Panc1 (cell line): ENCODE measurements at regions not wholly inside any gene's neighbourhood (a gene's known extent, or its start where the extent isn't known, plus 50 kb on each side); places are given as distances from the start of the nearest gene placed in this dataset.

Experiments used
- ATAC-seq: fragments of 200-7000 bp; cut with Tn5 transposase; 2 replicates; pipeline ENCODE4 v1.9.1; 2020; ENCODE audit warnings: mild to moderate bottlenecking, moderate library complexity
- BruUV-seq: library from RNA; stranded (reverse); fragments of 400-500 nt; replicated peaks from 2 replicates; lab custom pipeline; 2021; lab: Mats Ljungman, UMichigan
- CTCF ChIA-PET: fragments of 300-600 bp; sonication (Branson Sonifier 250); formaldehyde crosslinking; loops from one replicate; lab custom pipeline; 2022; ENCODE audit warnings: antibody characterized with exemption; lab: Charles Lee
- POLR2A ChIA-PET: fragments of 300-600 bp; sonication (Branson Sonifier 250); formaldehyde crosslinking; loops from one replicate; lab custom pipeline; 2022; ENCODE audit warnings: antibody characterized with exemption; lab: Charles Lee
- DNase-seq: peaks from one replicate; pipeline ENCODE4 v3.0.0-alpha.2; 2010; ENCODE audit warnings: low read depth, low spot score
- H3K27ac ChIP-seq: 2 replicates; pipeline ENCODE4 v1.5.1; 2011; ENCODE audit warnings: mild to moderate bottlenecking, low read length, inconsistent platforms
- H3K27me3 ChIP-seq: fragments of 200-500 bp; sonication (Bioruptor generic); 2 replicates; pipeline ENCODE4 v1.6.0; 2014; ENCODE audit warnings: low read length, inconsistent platforms; ENCODE audit not compliant: control insufficient read depth, insufficient read depth
- H3K36me3 ChIP-seq: fragments of 200-500 bp; sonication (Bioruptor generic); 2 replicates; pipeline ENCODE4 v1.5.1; 2014; ENCODE audit warnings: inconsistent platforms, mild to moderate bottlenecking, low read length, moderate library complexity; ENCODE audit not compliant: control insufficient read depth, insufficient read depth
- H3K4me1 ChIP-seq: 2 replicates; pipeline ENCODE4 v1.5.1; 2011; ENCODE audit warnings: inconsistent platforms, mild to moderate bottlenecking, low read length, moderate library complexity; ENCODE audit not compliant: control insufficient read depth, insufficient read depth
- H3K4me3 ChIP-seq, 2 experiments: 2 replicates each; pipeline ENCODE4 v1.5.1; 2011 to 2012; ENCODE audit warnings: low read depth in 2 of 2, low read length in 2 of 2, mild to moderate bottlenecking in 2 of 2, inconsistent platforms in 1 of 2, moderate library complexity in 1 of 2
- H3K9me3 ChIP-seq: fragments of 200-500 bp; sonication (Bioruptor generic); 2 replicates; pipeline ENCODE4 v1.5.1; 2014; ENCODE audit warnings: low read depth, mild to moderate bottlenecking, inconsistent platforms, low read length, moderate library complexity; ENCODE audit not compliant: control insufficient read depth, insufficient read depth
- CTCF ChIP-seq: fragments of 450-650 bp; IDR thresholded peaks from 2 replicates; pipeline ENCODE4 v1.5.1; 2017; ENCODE audit warnings: mild to moderate bottlenecking
- POLR2AphosphoS5 ChIP-seq: IDR thresholded peaks from 2 replicates; pipeline ENCODE4 v1.6.1; 2012; ENCODE audit warnings: mild to moderate bottlenecking, low read depth, low read length, moderate library complexity
- REST ChIP-seq, 2 experiments: IDR thresholded peaks; 2 replicates each; pipeline ENCODE4 v1.6.1; 2011 to 2012; ENCODE audit warnings: low read depth in 2 of 2, control low read depth in 1 of 2, low read length in 1 of 2, mild to moderate bottlenecking in 1 of 2, moderate library complexity in 1 of 2; ENCODE audit not compliant: insufficient read depth in 1 of 2
- SIN3A ChIP-seq: IDR thresholded peaks from 2 replicates; pipeline ENCODE4 v1.6.1; 2012; ENCODE audit warnings: low read depth, mild to moderate bottlenecking, low read length, moderate library complexity, borderline replicate concordance; ENCODE audit not compliant: insufficient read depth
- TCF7L2 ChIP-seq: IDR thresholded peaks from 2 replicates; pipeline ENCODE4 v1.6.1; 2011; ENCODE audit warnings: mild to moderate bottlenecking, low read depth, low read length, inconsistent platforms
- in situ Hi-C: cut with HindIII; loops from 2 replicates; pipeline ENCODE4 v1.10.0; 2016; ENCODE audit warnings: low sequenced_read_pairs, low pct_unique_long_range_greater_than_20kb
- intact Hi-C: fragments of 100-400 bp; cut with micrococcal nuclease; formaldehyde crosslinking; loops from one replicate; pipeline ENCODE4 v1.10.0; 2022; ENCODE audit not compliant: unreplicated experiment

- BruUV-seq, result no TSS peak
- Histone ChIP-seq H3K9me3 (no peaks in the 10 kb centered on the region), H3K36me3 (no peaks in the 10 kb centered on the region), H3K4me1 (no peaks in the 10 kb centered on the region), H3K27me3 (no peaks in the 10 kb centered on the region), H3K27ac (no peak overlapping the region), H3K4me3 (no peak overlapping the region)
- in situ Hi-C loops, result no loop called here
- DNase-seq (peak; percentile 4), ATAC-seq (no peak)
- no peak for TF ChIP-seq SIN3A
- TF ChIP-seq TCF7L2, result no peak
- TF ChIP-seq REST (IDR thresholded peaks at IDR 0.05; ENCODE audit: insufficient read depth in 1 of 2, low read depth in 2 of 2, low read length in 1 of 2), result no peak
- no peak for TF ChIP-seq POLR2AphosphoS5
- TF ChIP-seq CTCF, result no peak
- intact Hi-C loops, result no loop called here
- ChIA-PET POLR2A (no interaction called here), CTCF (no interaction called here)
Observed at GRCh38 chr7:119664601-119665000, 608.4 kb upstream of the KCND2 start.

GRCh38 chr7:119665796-119666195, 607.2 kb upstream of the KCND2 start:
- no peaks in the 10 kb centered on the region for H3K9me3 ChIP-seq
- ChIA-PET POLR2A (no interaction called here), CTCF (no interaction called here)
- H3K36me3 ChIP-seq, result no peaks in the 10 kb centered on the region
- intact Hi-C loops (no loop called here), in situ Hi-C loops (no loop called here)
- H3K27ac ChIP-seq, result no peak overlapping the region
- BruUV-seq, result no TSS peak
- no peaks in the 10 kb centered on the region for H3K4me1 ChIP-seq
- no peak overlapping the region for H3K4me3 ChIP-seq
- no peak for DNase-seq
- ATAC-seq, result no peak
- no peak for TF ChIP-seq CTCF
- no peak for TF ChIP-seq TCF7L2
- TF ChIP-seq SIN3A, result no peak
- TF ChIP-seq POLR2AphosphoS5, result no peak
- no peak for TF ChIP-seq REST (IDR thresholded peaks at IDR 0.05; ENCODE audit: insufficient read depth in 1 of 2, low read depth in 2 of 2, low read length in 1 of 2)
- no peaks in the 10 kb centered on the region for H3K27me3 ChIP-seq
